ENCODE measurements at regions not wholly inside any gene's neighbourhood (a gene's known extent, or its start where the extent isn't known, plus 50 kb on each side); places are given as distances from the start of the nearest gene placed in this dataset.

- CTCF ChIA-PET = no interaction called here
- no peak for ATAC-seq
- intact Hi-C loops (cut with micrococcal nuclease) = no loop called here
- Mint-ChIP-seq H3K27ac (no peak overlapping the region), H3K27me3 (no peaks in the 10 kb centered on the region), H3K4me3 (no peak overlapping the region), H3K9me3 (no peaks in the 10 kb centered on the region), H3K4me1 (ENCODE audit: low read depth) (no peaks in the 10 kb centered on the region), H3K36me3 (ENCODE audit: low read depth) (no peaks in the 10 kb centered on the region)
- POLR2A ChIA-PET = no interaction called here
- DNase-seq = no peak
- TF ChIP-seq CTCF (IDR thresholded peaks at IDR 0.05) = no peak
These were observed 519.4 kb downstream of the GLRX3 start for GRCh38 chr10:130655313-130656186.

GRCh38 chr10:130656187-130656575, 520.0 kb downstream of the GLRX3 start:
- POLR2A ChIA-PET = no interaction called here
- H3K27me3 Mint-ChIP-seq = no peaks in the 10 kb centered on the region
- H3K36me3 Mint-ChIP-seq (ENCODE audit: low read depth) = no peaks in the 10 kb centered on the region

GRCh38 chr10:130656582-130657133, 520.5 kb downstream of the GLRX3 start:
- intact Hi-C loops (cut with micrococcal nuclease) = no loop called here
- ChIA-PET POLR2A (no interaction called here), CTCF (no interaction called here)

More at GRCh38 chr10:130656187-130656575, 520.0 kb downstream of the GLRX3 start:
- DNase-seq = no peak
- no peak for ATAC-seq
- H3K27ac Mint-ChIP-seq = no peak overlapping the region
- H3K4me1 Mint-ChIP-seq (ENCODE audit: low read depth) = no peaks in the 10 kb centered on the region
- intact Hi-C loops (cut with micrococcal nuclease) = no loop called here
- CTCF ChIA-PET = no interaction called here
- no peaks in the 10 kb centered on the region for H3K9me3 Mint-ChIP-seq
- H3K4me3 Mint-ChIP-seq = no peak overlapping the region
- no peak for TF ChIP-seq CTCF (IDR thresholded peaks at IDR 0.05)

GRCh38 chr10:130658687-130659290, 522.6 kb downstream of the GLRX3 start:
- TF ChIP-seq CTCF (IDR thresholded peaks at IDR 0.05) = no peak
- no peaks in the 10 kb centered on the region for H3K27me3 Mint-ChIP-seq
- CTCF ChIA-PET = no interaction called here
- intact Hi-C loops (cut with micrococcal nuclease) = no loop called here
- H3K27ac Mint-ChIP-seq = no peak overlapping the region
- no peak overlapping the region for H3K4me3 Mint-ChIP-seq
- no peaks in the 10 kb centered on the region for H3K36me3 Mint-ChIP-seq (ENCODE audit: low read depth)
- ATAC-seq (no peak), DNase-seq (no peak)
- H3K9me3 Mint-ChIP-seq = no peaks in the 10 kb centered on the region
- POLR2A ChIA-PET = no interaction called here
- no peaks in the 10 kb centered on the region for H3K4me1 Mint-ChIP-seq (ENCODE audit: low read depth)

More at GRCh38 chr10:130656582-130657133, 520.5 kb downstream of the GLRX3 start:
- ATAC-seq (no peak), DNase-seq (no peak)
- no peaks in the 10 kb centered on the region for H3K36me3 Mint-ChIP-seq (ENCODE audit: low read depth)
- no peak overlapping the region for H3K4me3 Mint-ChIP-seq
- H3K9me3 Mint-ChIP-seq = no peaks in the 10 kb centered on the region
- H3K27ac Mint-ChIP-seq = no peak overlapping the region
- TF ChIP-seq CTCF (IDR thresholded peaks at IDR 0.05) = no peak
- H3K4me1 Mint-ChIP-seq (ENCODE audit: low read depth) = no peaks in the 10 kb centered on the region
- H3K27me3 Mint-ChIP-seq = no peaks in the 10 kb centered on the region

GRCh38 chr10:130659528-130659927, 523.3 kb downstream of the GLRX3 start:
- CTCF ChIA-PET = no interaction called here
- DNase-seq (no peak), ATAC-seq (no peak)
- TF ChIP-seq CTCF (IDR thresholded peaks at IDR 0.05) = no peak
- intact Hi-C loops (cut with micrococcal nuclease) = no loop called here
- Mint-ChIP-seq H3K27ac (no peak overlapping the region), H3K9me3 (no peaks in the 10 kb centered on the region), H3K4me1 (ENCODE audit: low read depth) (no peaks in the 10 kb centered on the region), H3K27me3 (no peaks in the 10 kb centered on the region), H3K4me3 (no peak overlapping the region), H3K36me3 (ENCODE audit: low read depth) (no peaks in the 10 kb centered on the region)
- POLR2A ChIA-PET = no interaction called here

Measured in activated CD8-positive, alpha-beta T cell treated with anti-CD3 and anti-CD28 coated beads for 36 hours (primary cell).